Nephron progenitor cell (in vitro differentiated cells): ENCODE measurements at regions not wholly inside any gene's neighbourhood (a gene's known extent, or its start where the extent isn't known, plus 50 kb on each side); places are given as distances from the start of the nearest gene placed in this dataset.

Experiments
- DNase-seq: peaks from one replicate; pipeline ENCODE4 v3.0.0; 2021
- H3K27ac Mint-ChIP-seq: 2 replicates; pipeline ENCODE4 v1.8.0; 2021; ENCODE audit warnings: mild to moderate bottlenecking, moderate library complexity, mixed read lengths
- H3K27me3 Mint-ChIP-seq: 2 replicates; pipeline ENCODE4 v1.8.0; 2021; ENCODE audit warnings: mild to moderate bottlenecking, low read depth, mixed read lengths; ENCODE audit not compliant: poor library complexity
- H3K36me3 Mint-ChIP-seq: 2 replicates; pipeline ENCODE4 v1.8.0; 2021; ENCODE audit warnings: low read depth, mixed read lengths
- H3K4me1 Mint-ChIP-seq: 2 replicates; pipeline ENCODE4 v1.8.0; 2021; ENCODE audit warnings: mixed read lengths
- H3K4me3 Mint-ChIP-seq: 2 replicates; pipeline ENCODE4 v1.8.0; 2021; ENCODE audit warnings: mild to moderate bottlenecking, moderate library complexity, mixed read lengths
- H3K9me3 Mint-ChIP-seq: 2 replicates; pipeline ENCODE4 v1.8.0; 2021; ENCODE audit warnings: mild to moderate bottlenecking, moderate library complexity, mixed read lengths
- CTCF ChIP-seq: fragments of 200-600 bp; sonication (generic); IDR thresholded peaks from 2 replicates; pipeline ENCODE4 v1.5.0; 2021; ENCODE audit warnings: antibody characterized with exemption

GRCh38 chr5:82403026-82403425 lies 124.9 kb upstream of the RPS23 start:
- peaks cover 24% of the 10 kb centered on the region for H3K4me1 Mint-ChIP-seq
- H3K27ac Mint-ChIP-seq = no peak overlapping the region
- H3K9me3 Mint-ChIP-seq = peaks cover 44% of the 10 kb centered on the region
- TF ChIP-seq CTCF = no peak
- no peak for DNase-seq
- H3K36me3 Mint-ChIP-seq = peaks cover 33% of the 10 kb centered on the region
- no peak overlapping the region for H3K4me3 Mint-ChIP-seq
- peaks cover 6% of the 10 kb centered on the region for H3K27me3 Mint-ChIP-seq

- Mint-ChIP-seq H3K36me3 (peaks cover 21% of the 10 kb centered on the region), H3K4me3 (no peak overlapping the region), H3K9me3 (peaks cover 23% of the 10 kb centered on the region), H3K4me1 (no peaks in the 10 kb centered on the region), H3K27me3 (peaks cover 10% of the 10 kb centered on the region), H3K27ac (no peak overlapping the region)
- DNase-seq = no peak
- no peak for TF ChIP-seq CTCF
These were observed 121.0 kb upstream of the RPS23 start for GRCh38 chr5:82399111-82399510.

- no peak overlapping the region for H3K4me3 Mint-ChIP-seq
- no peaks in the 10 kb centered on the region for H3K4me1 Mint-ChIP-seq
- peaks cover 12% of the 10 kb centered on the region for H3K36me3 Mint-ChIP-seq
- no peak for DNase-seq
- no peak for TF ChIP-seq CTCF
- H3K27ac Mint-ChIP-seq = no peak overlapping the region
- peaks cover 10% of the 10 kb centered on the region for H3K27me3 Mint-ChIP-seq
- H3K9me3 Mint-ChIP-seq = peaks cover 13% of the 10 kb centered on the region
These were observed 119.7 kb upstream of the RPS23 start for GRCh38 chr5:82397741-82398320.

GRCh38 chr5:82396871-82397514 lies 118.8 kb upstream of the RPS23 start:
- peaks cover 4% of the 10 kb centered on the region for H3K9me3 Mint-ChIP-seq
- peaks cover 8% of the 10 kb centered on the region for H3K27me3 Mint-ChIP-seq
- DNase-seq = no peak
- no peaks in the 10 kb centered on the region for H3K4me1 Mint-ChIP-seq
- H3K4me3 Mint-ChIP-seq = no peak overlapping the region
- TF ChIP-seq CTCF = no peak
- peaks cover 4% of the 10 kb centered on the region for H3K36me3 Mint-ChIP-seq
- no peak overlapping the region for H3K27ac Mint-ChIP-seq

- Mint-ChIP-seq H3K4me3 (no peak overlapping the region), H3K9me3 (no peaks in the 10 kb centered on the region), H3K36me3 (no peaks in the 10 kb centered on the region), H3K27ac (no peak overlapping the region), H3K4me1 (no peaks in the 10 kb centered on the region), H3K27me3 (peaks cover 4% of the 10 kb centered on the region)
- no peak for TF ChIP-seq CTCF
- no peak for DNase-seq
These were observed 118.2 kb upstream of the RPS23 start for GRCh38 chr5:82396396-82396795.

GRCh38 chr5:82393951-82394350 lies 115.8 kb upstream of the RPS23 start:
- Mint-ChIP-seq H3K36me3 (peaks cover 4% of the 10 kb centered on the region), H3K27ac (no peak overlapping the region), H3K4me3 (no peak overlapping the region), H3K27me3 (peaks cover 4% of the 10 kb centered on the region), H3K4me1 (peaks cover 10% of the 10 kb centered on the region), H3K9me3 (no peaks in the 10 kb centered on the region)
- no peak for DNase-seq
- TF ChIP-seq CTCF = no peak
